H1 (cell line): ENCODE measurements at regions not wholly inside any gene's neighbourhood (a gene's known extent, or its start where the extent isn't known, plus 50 kb on each side); places are given as distances from the start of the nearest gene placed in this dataset.

Source experiments
- CTCF ChIA-PET: fragments of 300-600 bp; sonication (Branson Sonifier 250); formaldehyde crosslinking; loops from one replicate; lab custom pipeline; 2021; ENCODE audit not compliant: partially characterized antibody; lab: Charles Lee
- POLR2A ChIA-PET: fragments of 300-600 bp; sonication (Branson Sonifier 250); formaldehyde crosslinking; loops from one replicate; lab custom pipeline; 2021; ENCODE audit warnings: inconsistent platforms; ENCODE audit not compliant: partially characterized antibody; lab: Charles Lee
- DNase-seq, 2 experiments: peaks; one replicate each; pipeline versions ENCODE4 v3.0.0 to v3.0.0-alpha.2; 2010 to 2022; ENCODE audit warnings: low spot score in 2 of 2, low read depth in 1 of 2, mixed read lengths in 1 of 2
- FAIRE-seq: peaks from 2 replicates; lab custom pipeline; 2011; peaks lifted over from hg19 to GRCh38; lab: Jason Lieb, UNC
- H2AFZ ChIP-seq: 2 replicates; pipeline ENCODE4 v1.8.1; 2012; ENCODE audit warnings: low read length, inconsistent platforms
- H2AK5ac ChIP-seq: 2 replicates; pipeline ENCODE4 v1.6.1; 2013; ENCODE audit warnings: low read depth, low read length
- H2BK120ac ChIP-seq: replicated peaks from 2 replicates; pipeline ENCODE3; 2013; ENCODE audit warnings: low read depth, low read length, inconsistent platforms
- H2BK12ac ChIP-seq: 2 replicates; pipeline ENCODE4 v1.6.1; 2013; ENCODE audit warnings: low read depth, low read length
- H2BK15ac ChIP-seq: 2 replicates; pipeline ENCODE4 v1.6.1; 2013; ENCODE audit warnings: low read length
- H2BK20ac ChIP-seq: 2 replicates; pipeline ENCODE4 v1.6.1; 2013; ENCODE audit warnings: low read length
- H2BK5ac ChIP-seq: 2 replicates; pipeline ENCODE4 v1.6.1; 2013; ENCODE audit warnings: low read depth, low read length
- H3K14ac ChIP-seq: 2 replicates; pipeline ENCODE4 v1.6.1; 2013; ENCODE audit warnings: inconsistent platforms; ENCODE audit not compliant: insufficient read length
- H3K18ac ChIP-seq: 2 replicates; pipeline ENCODE4 v1.6.1; 2013; ENCODE audit warnings: low read length; ENCODE audit errors: extremely low read depth
- H3K23ac ChIP-seq: 2 replicates; pipeline ENCODE4 v1.6.1; 2013; ENCODE audit warnings: inconsistent platforms; ENCODE audit not compliant: insufficient read length
- H3K23me2 ChIP-seq: 2 replicates; pipeline ENCODE4 v1.6.1; 2013; ENCODE audit warnings: low read depth, low read length
- H3K27ac ChIP-seq: 2 replicates; pipeline ENCODE4 v1.6.1; 2011; ENCODE audit warnings: low read depth, low read length, inconsistent platforms
- H3K27me3 ChIP-seq, 4 experiments: replicated peaks in 1 of 4; 1 replicate in 1 of 4; 2 replicates in 3 of 4; pipeline versions ENCODE4 v1.6.1 to v1.8.1; 2011 to 2013; ENCODE audit warnings: low read length in 3 of 4, mild to moderate bottlenecking in 3 of 4, inconsistent platforms in 2 of 4, mixed read lengths in 2 of 4, moderate library complexity in 1 of 4; ENCODE audit not compliant: control insufficient read depth in 3 of 4, insufficient read depth in 3 of 4; ENCODE audit errors: extremely low read depth in 1 of 4
- H3K36me3 ChIP-seq, 4 experiments: 2 replicates each; pipeline versions ENCODE4 v1.6.1 to v1.8.1; 2011 to 2013; ENCODE audit warnings: mild to moderate bottlenecking in 4 of 4, low read length in 3 of 4, moderate library complexity in 2 of 4, control low read depth in 1 of 4, inconsistent platforms in 1 of 4; ENCODE audit not compliant: insufficient read depth in 4 of 4, control insufficient read depth in 2 of 4
- H3K4ac ChIP-seq: replicated peaks from 2 replicates; pipeline ENCODE3; 2013; ENCODE audit warnings: low read length, low read depth, mixed read lengths, inconsistent platforms; ENCODE audit not compliant: insufficient read length
- H3K4me1 ChIP-seq, 4 experiments: replicated peaks in 1 of 4; 1 replicate in 1 of 4; 2 replicates in 3 of 4; pipeline versions ENCODE4 v1.6.1 to v1.8.1; 2011 to 2013; ENCODE audit warnings: low read length in 3 of 4, inconsistent platforms in 2 of 4, mixed read lengths in 1 of 4; ENCODE audit not compliant: insufficient read depth in 4 of 4, control insufficient read depth in 3 of 4
- H3K4me2 ChIP-seq, 2 experiments: 2 replicates each; pipeline versions ENCODE4 v1.6.1 to v1.8.1; 2011 to 2013; ENCODE audit warnings: low read depth in 2 of 2, low read length in 2 of 2, control low read depth in 1 of 2, inconsistent platforms in 1 of 2, mild to moderate bottlenecking in 1 of 2; ENCODE audit not compliant: insufficient read depth in 1 of 2
- H3K4me3 ChIP-seq, 4 experiments: fragments of 200-600, 300-600 bp in 1 of 4; sonication (generic), shearing (Covaris generic), sonication (Bioruptor Twin) in 1 of 4; 2 replicates each; pipeline versions ENCODE4 v1.5.1 to v1.8.1; 2011 to 2016; ENCODE audit warnings: low read length in 4 of 4, low read depth in 3 of 4, control low read depth in 2 of 4, inconsistent platforms in 2 of 4, mild to moderate bottlenecking in 2 of 4, mixed read lengths in 1 of 4, moderate library complexity in 1 of 4; ENCODE audit not compliant: insufficient read depth in 2 of 4; ENCODE audit errors: extremely low read depth in 1 of 4
- H3K56ac ChIP-seq: replicated peaks from 2 replicates; pipeline ENCODE3; 2013; ENCODE audit warnings: low read depth, mild to moderate bottlenecking, mixed read lengths, low read length, inconsistent platforms; ENCODE audit not compliant: insufficient read length
- H3K79me1 ChIP-seq: 2 replicates; pipeline ENCODE4 v1.6.1; 2013; ENCODE audit warnings: low read depth, low read length, control low read depth
- H3K79me2 ChIP-seq, 2 experiments: 2 replicates each; pipeline versions ENCODE4 v1.6.1 to v1.8.1; 2012 to 2013; ENCODE audit warnings: low read length in 2 of 2, mild to moderate bottlenecking in 2 of 2, inconsistent platforms in 1 of 2; ENCODE audit not compliant: insufficient read depth in 2 of 2, control insufficient read depth in 1 of 2
- H3K9ac ChIP-seq, 4 experiments: replicated peaks in 1 of 4; 1 replicate in 1 of 4; 2 replicates in 3 of 4; pipeline versions ENCODE4 v1.6.1 to v1.8.1; 2011 to 2013; ENCODE audit warnings: low read depth in 3 of 4, low read length in 3 of 4, control low read depth in 2 of 4, mild to moderate bottlenecking in 2 of 4, moderate library complexity in 2 of 4, inconsistent platforms in 1 of 4; ENCODE audit errors: extremely low read depth in 1 of 4
- H3K9me3 ChIP-seq, 2 experiments: 2 replicates each; pipeline versions ENCODE4 v1.6.1 to v1.8.1; 2012 to 2013; ENCODE audit warnings: mild to moderate bottlenecking in 2 of 2, moderate library complexity in 2 of 2, control low read depth in 1 of 2, inconsistent platforms in 1 of 2, low read depth in 1 of 2, low read length in 1 of 2, mixed read lengths in 1 of 2; ENCODE audit not compliant: insufficient read depth in 2 of 2
- H4K20me1 ChIP-seq, 2 experiments: replicated peaks in 1 of 2; 2 replicates each; pipeline versions ENCODE3 to v1.8.1; 2011 to 2013; ENCODE audit warnings: inconsistent platforms in 2 of 2, low read length in 2 of 2, mild to moderate bottlenecking in 1 of 2; ENCODE audit not compliant: insufficient read depth in 2 of 2, control insufficient read depth in 1 of 2
- H4K5ac ChIP-seq: 2 replicates; pipeline ENCODE4 v1.6.1; 2013; ENCODE audit warnings: low read length, low read depth, mixed read lengths, inconsistent platforms; ENCODE audit not compliant: insufficient read length
- H4K8ac ChIP-seq: 2 replicates; pipeline ENCODE4 v1.8.0; 2013; ENCODE audit warnings: mild to moderate bottlenecking, moderate library complexity, low read length, inconsistent platforms; ENCODE audit not compliant: insufficient read depth; ENCODE audit errors: extremely low read depth
- H4K91ac ChIP-seq: replicated peaks from 2 replicates; pipeline ENCODE3; 2013; ENCODE audit warnings: low read length, mixed read lengths, inconsistent platforms; ENCODE audit not compliant: insufficient read length
- BACH1 ChIP-seq: IDR thresholded peaks from 2 replicates; pipeline ENCODE4 v1.6.1; 2012; ENCODE audit warnings: low read length, improper control_type of control experiment
- CBX8 ChIP-seq: fragments of 300-800, 300-1000 bp; sonication (generic); IDR thresholded peaks from 2 replicates; pipeline ENCODE4 v1.7.1; 2016; ENCODE audit warnings: low read depth, low read length, borderline replicate concordance
- CEBPB ChIP-seq: IDR thresholded peaks from 2 replicates; pipeline ENCODE4 v1.6.1; 2012; ENCODE audit warnings: low read depth, low read length
- CHD1 ChIP-seq: IDR thresholded peaks from 2 replicates; pipeline ENCODE4 v1.6.1; 2012; ENCODE audit warnings: low read depth, low read length, improper control_type of control experiment
- EP300 ChIP-seq, 2 experiments: IDR thresholded peaks; 1 replicate in 1 of 2; 2 replicates in 1 of 2; pipeline ENCODE4 v1.6.1; 2011 to 2012; ENCODE audit warnings: low read depth in 2 of 2, low read length in 2 of 2, mild to moderate bottlenecking in 2 of 2, borderline replicate concordance in 1 of 2, inconsistent platforms in 1 of 2, moderate library complexity in 1 of 2
- FOSL1 ChIP-seq: IDR thresholded peaks from 2 replicates; pipeline ENCODE4 v1.6.1; 2011; ENCODE audit warnings: mild to moderate bottlenecking, low read depth, low read length, moderate library complexity; ENCODE audit not compliant: insufficient read depth
- GABPA ChIP-seq: IDR thresholded peaks from 2 replicates; pipeline ENCODE4 v1.6.1; 2011; ENCODE audit warnings: mild to moderate bottlenecking, low read length, moderate library complexity, borderline replicate concordance; ENCODE audit not compliant: insufficient read depth
- GTF2F1 ChIP-seq: IDR thresholded peaks from 2 replicates; pipeline ENCODE4 v1.6.1; 2012; ENCODE audit warnings: low read depth, low read length, improper control_type of control experiment, borderline replicate concordance
- HDAC6 ChIP-seq: IDR thresholded peaks from one replicate; pipeline ENCODE4 v1.7.1; 2012; ENCODE audit warnings: low read depth, mild to moderate bottlenecking, inconsistent platforms, low read length, moderate library complexity
- KDM5A ChIP-seq: fragments of 200-600 bp; IDR thresholded peaks from 2 replicates; pipeline ENCODE4 v1.7.1; 2012; ENCODE audit warnings: mild to moderate bottlenecking, low read length, inconsistent platforms, mixed read lengths
- NRF1 ChIP-seq: IDR thresholded peaks from 2 replicates; pipeline ENCODE4 v1.6.1; 2011; ENCODE audit warnings: mild to moderate bottlenecking, low read depth, low read length, improper control_type of control experiment
- POLR2A ChIP-seq, 2 experiments: IDR thresholded peaks; 1 replicate in 1 of 2; 2 replicates in 1 of 2; pipeline ENCODE4 v1.6.1; 2011; ENCODE audit warnings: low read depth in 2 of 2, low read length in 2 of 2, mild to moderate bottlenecking in 2 of 2; ENCODE audit errors: control extremely low read depth in 1 of 2
- SIN3A ChIP-seq, 2 experiments: IDR thresholded peaks in 1 of 2; conservative IDR thresholded peaks in 1 of 2; 2 replicates each; pipeline ENCODE4 v1.6.1; 2011 to 2012; ENCODE audit warnings: low read length in 2 of 2, improper control_type of control experiment in 1 of 2, low read depth in 1 of 2, mild to moderate bottlenecking in 1 of 2
- SP4 ChIP-seq: IDR thresholded peaks from 2 replicates; pipeline ENCODE4 v1.6.1; 2012; ENCODE audit warnings: low read length, inconsistent platforms
- SUZ12 ChIP-seq: fragments of 200-600 bp; sonication (generic); IDR thresholded peaks from 2 replicates; pipeline ENCODE4 v1.6.1; 2012; ENCODE audit warnings: mild to moderate bottlenecking, inconsistent platforms, low read length, moderate library complexity, mixed read lengths
- TAF7 ChIP-seq: optimal IDR thresholded peaks from 2 replicates; pipeline ENCODE3; 2011; ENCODE audit warnings: low read depth, mild to moderate bottlenecking, inconsistent platforms, low read length, moderate library complexity, borderline replicate concordance
- WGBS, 2 experiments: shearing (Covaris generic) in 1 of 2; methylation state at CpG; one replicate each; pipeline versions ENCODE4 v1.1.6 to v1.1.7; 2013 to 2015; ENCODE audit warnings: low lambda C conversion rate in 2 of 2, mixed read lengths in 2 of 2, inconsistent platforms in 1 of 2, low coverage in 1 of 2, missing lambda C conversion rate in 1 of 2; ENCODE audit not compliant: insufficient replicate concordance in 2 of 2, insufficient coverage in 1 of 2, insufficient read length in 1 of 2; ENCODE audit errors: extremely low coverage in 1 of 2, missing lambda C conversion rate in 1 of 2; 5-methylcytosine and 5-hydroxymethylcytosine counted together

DNA sequence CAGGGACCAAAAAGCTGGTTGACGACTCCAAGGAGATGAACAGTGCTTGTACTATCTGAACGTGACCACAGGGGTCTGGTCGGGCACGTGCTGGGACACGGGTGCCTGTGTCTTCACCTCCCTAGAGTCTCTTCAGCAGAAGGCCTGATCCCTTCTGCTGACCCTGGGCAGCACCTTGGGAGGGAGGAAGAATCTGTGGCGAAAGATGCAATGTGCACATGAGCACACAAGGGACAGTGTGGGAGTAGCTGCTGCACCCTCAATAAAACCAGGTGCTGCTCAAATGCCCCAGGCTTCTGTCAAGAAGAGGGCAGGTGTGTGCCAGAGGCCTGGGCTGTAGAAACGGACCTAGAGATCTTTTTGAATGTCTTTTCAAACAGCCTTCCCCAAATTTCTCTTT is 130.6 kb upstream of the THBS2 start:
- no peak overlapping the region for H2AK5ac ChIP-seq
- H3K14ac ChIP-seq = no peak overlapping the region
- no peaks in the 10 kb centered on the region for H3K79me1 ChIP-seq
- no peaks in the 10 kb centered on the region for H3K79me2 ChIP-seq
- POLR2A ChIA-PET = no interaction called here
- H4K91ac ChIP-seq = no peak overlapping the region
- H2BK20ac ChIP-seq = no peak overlapping the region
- no peak overlapping the region for H3K18ac ChIP-seq
- H3K9ac ChIP-seq = no peak overlapping the region
- H2BK15ac ChIP-seq = no peak overlapping the region
- H3K9me3 ChIP-seq = no peaks in the 10 kb centered on the region
- H3K23ac ChIP-seq = no peak overlapping the region
- no peak overlapping the region for H3K56ac ChIP-seq
- H3K27ac ChIP-seq = no peak overlapping the region
- CTCF ChIA-PET = no interaction called here
- no peak overlapping the region for H4K5ac ChIP-seq
- H3K4me2 ChIP-seq = no peak overlapping the region
- no peak overlapping the region for H4K8ac ChIP-seq
- peaks cover 8% of the 10 kb centered on the region; the same call in 1 of the 2 replicates for H3K23me2 ChIP-seq
- H3K36me3 ChIP-seq = no peaks in the 10 kb centered on the region
- DNase-seq (no peak), FAIRE-seq (no peak)
- no peak overlapping the region for H2BK5ac ChIP-seq
- no peak overlapping the region for H3K4me3 ChIP-seq
- H3K4ac ChIP-seq = no peak overlapping the region
- H3K27me3 ChIP-seq = no peaks in the 10 kb centered on the region
- no peak overlapping the region for H2BK12ac ChIP-seq
- H4K20me1 ChIP-seq = peaks cover 0 to 7% of the 10 kb centered on the region in 2 experiments
- 77% methylated on average over 7 of the region's 7 CpGs; no CpG with 5 or more reads in 1 of the 2 experiments for WGBS, 2 experiments
- H2AFZ ChIP-seq = no peak overlapping the region
- no peaks in the 10 kb centered on the region for H3K4me1 ChIP-seq
- H2BK120ac ChIP-seq = no peak overlapping the region
- TF ChIP-seq FOSL1 = no peak
- TF ChIP-seq SUZ12 = no peak
- TF ChIP-seq BACH1 = no peak
- no peak for TF ChIP-seq SP4
- TF ChIP-seq GABPA = no peak
- no peak for TF ChIP-seq NRF1
- no peak for TF ChIP-seq POLR2A (IDR thresholded peaks at IDR 0.05; ENCODE audit: control extremely low read depth in 1 of 2, low read depth in 2 of 2, low read length in 2 of 2)
- TF ChIP-seq GTF2F1 = no peak
- no peak for TF ChIP-seq CEBPB
- no peak for TF ChIP-seq CHD1
- TF ChIP-seq SIN3A (conservative IDR thresholded peaks at IDR 0.05 in 1 of 2, IDR thresholded peaks at IDR 0.05 in 1 of 2; ENCODE audit: low read depth in 1 of 2, low read length in 2 of 2) = no peak
- TF ChIP-seq TAF7 = no peak
- no peak for TF ChIP-seq CBX8
- no peak for TF ChIP-seq EP300 (IDR thresholded peaks at IDR 0.05; ENCODE audit: borderline replicate concordance in 1 of 2, low read depth in 2 of 2, low read length in 2 of 2)
- TF ChIP-seq HDAC6 = no peak
- TF ChIP-seq KDM5A = no peak
